ENCODE measurements at regions not wholly inside any gene's neighbourhood (a gene's known extent, or its start where the extent isn't known, plus 50 kb on each side); places are given as distances from the start of the nearest gene placed in this dataset.

GRCh38 chr3:78221300-78221699 lies 1181.4 kb downstream of the ROBO2 start:
- no peak overlapping the region for H2AFZ ChIP-seq
- H3K27ac ChIP-seq, result no peak overlapping the region
- H3K4me2 ChIP-seq (ENCODE audit: unreplicated experiment), result no peak overlapping the region
- 59 to 60% methylated on average over 2 of the region's 2 CpGs for WGBS, 2 experiments (ENCODE audit: low coverage in 1 of 2, low lambda C conversion rate in 2 of 2, missing lambda C conversion rate in 2 of 2)
- DNase-seq, result no peak
- TF ChIP-seq EZH2phosphoT487 (IDR thresholded peaks at IDR 0.05; ENCODE audit: insufficient read depth, low read depth) (no peak), EZH2 (IDR thresholded peaks at IDR 0.05; ENCODE audit: insufficient read depth, poor library complexity, severe bottlenecking) (no peak)
- H3K4me3 ChIP-seq, result no peak overlapping the region
- no peaks in the 10 kb centered on the region for H4K20me1 ChIP-seq (ENCODE audit: insufficient read depth)
- no peaks in the 10 kb centered on the region for H3K36me3 ChIP-seq (ENCODE audit: low read depth)
- H3K4me1 ChIP-seq (ENCODE audit: insufficient read depth), result no peaks in the 10 kb centered on the region
- no peaks in the 10 kb centered on the region for H3F3A ChIP-seq (ENCODE audit: insufficient read depth)
- H3K9ac ChIP-seq, result no peak overlapping the region
- no peaks in the 10 kb centered on the region; the same call in 1 of the 2 replicates for H3K9me2 ChIP-seq (ENCODE audit: insufficient read depth)
- no peaks in the 10 kb centered on the region for H3K9me3 ChIP-seq (ENCODE audit: low read depth)
- in situ Hi-C loops (cut with MboI), result no loop called here
- no peaks in the 10 kb centered on the region for H3K27me3 ChIP-seq (replicated peaks; ENCODE audit: insufficient read depth)
- H3K79me2 ChIP-seq (ENCODE audit: insufficient read depth), result no peaks in the 10 kb centered on the region

- Histone ChIP-seq H4K20me1 (ENCODE audit: insufficient read depth) (no peaks in the 10 kb centered on the region), H3K4me1 (ENCODE audit: insufficient read depth) (no peaks in the 10 kb centered on the region), H3K4me3 (no peak overlapping the region), H3K9ac (no peak overlapping the region), H3K9me3 (ENCODE audit: low read depth) (no peaks in the 10 kb centered on the region), H3K9me2 (ENCODE audit: insufficient read depth) (no peaks in the 10 kb centered on the region; the same call in 1 of the 2 replicates), H3F3A (ENCODE audit: insufficient read depth) (no peaks in the 10 kb centered on the region), H3K27me3 (replicated peaks; ENCODE audit: insufficient read depth) (no peaks in the 10 kb centered on the region), H3K27ac (no peak overlapping the region), H3K79me2 (ENCODE audit: insufficient read depth) (no peaks in the 10 kb centered on the region), H3K36me3 (ENCODE audit: low read depth) (no peaks in the 10 kb centered on the region), H3K4me2 (ENCODE audit: unreplicated experiment) (no peak overlapping the region), H2AFZ (no peak overlapping the region)
- TF ChIP-seq EZH2 (IDR thresholded peaks at IDR 0.05; ENCODE audit: insufficient read depth, poor library complexity, severe bottlenecking) (no peak), EZH2phosphoT487 (IDR thresholded peaks at IDR 0.05; ENCODE audit: insufficient read depth, low read depth) (no peak)
- in situ Hi-C loops (cut with MboI), result no loop called here
- DNase-seq, result peak; percentile 4
Observed at GRCh38 chr3:78221796-78222195, 1181.9 kb downstream of the ROBO2 start.

- peak overlapping the region; percentile 13; the same call in 1 of the 2 replicates for H2AFZ ChIP-seq
- no peaks in the 10 kb centered on the region for H3F3A ChIP-seq (ENCODE audit: insufficient read depth)
- no peak for DNase-seq
- H3K79me2 ChIP-seq (ENCODE audit: insufficient read depth), result no peaks in the 10 kb centered on the region
- no peak overlapping the region for H3K4me2 ChIP-seq (ENCODE audit: unreplicated experiment)
- no peaks in the 10 kb centered on the region for H3K9me2 ChIP-seq (ENCODE audit: insufficient read depth)
- H3K9ac ChIP-seq, result no peak overlapping the region
- H3K36me3 ChIP-seq (ENCODE audit: low read depth), result no peaks in the 10 kb centered on the region
- no peaks in the 10 kb centered on the region for H3K27me3 ChIP-seq (replicated peaks; ENCODE audit: insufficient read depth)
- no peaks in the 10 kb centered on the region for H3K9me3 ChIP-seq (ENCODE audit: low read depth)
- TF ChIP-seq EZH2 (IDR thresholded peaks at IDR 0.05; ENCODE audit: insufficient read depth, poor library complexity, severe bottlenecking) (no peak), EZH2phosphoT487 (IDR thresholded peaks at IDR 0.05; ENCODE audit: insufficient read depth, low read depth) (no peak)
- 0 out of 2 replicates have a peak, but pooled peaks cover 4% of the 10 kb centered on the region for H3K4me1 ChIP-seq (ENCODE audit: insufficient read depth)
- H3K4me3 ChIP-seq, result no peak overlapping the region
- no peaks in the 10 kb centered on the region for H4K20me1 ChIP-seq (ENCODE audit: insufficient read depth)
- in situ Hi-C loops (cut with MboI), result no loop called here
- H3K27ac ChIP-seq, result no peak overlapping the region
Observed at GRCh38 chr3:78235841-78236240, 1195.9 kb downstream of the ROBO2 start.

- Histone ChIP-seq H3K4me1 (ENCODE audit: insufficient read depth) (0 out of 2 replicates have a peak, but pooled peaks cover 4% of the 10 kb centered on the region), H4K20me1 (ENCODE audit: insufficient read depth) (no peaks in the 10 kb centered on the region), H3K9me3 (ENCODE audit: low read depth) (no peaks in the 10 kb centered on the region), H2AFZ (no peak overlapping the region), H3K4me2 (ENCODE audit: unreplicated experiment) (no peak overlapping the region), H3K36me3 (ENCODE audit: low read depth) (no peaks in the 10 kb centered on the region), H3K27ac (no peak overlapping the region), H3K4me3 (no peak overlapping the region), H3F3A (ENCODE audit: insufficient read depth) (no peaks in the 10 kb centered on the region), H3K27me3 (replicated peaks; ENCODE audit: insufficient read depth) (no peaks in the 10 kb centered on the region), H3K9ac (no peak overlapping the region), H3K9me2 (ENCODE audit: insufficient read depth) (no peaks in the 10 kb centered on the region), H3K79me2 (ENCODE audit: insufficient read depth) (no peaks in the 10 kb centered on the region)
- DNase-seq, result no peak
- in situ Hi-C loops (cut with MboI), result no loop called here
- no peak for TF ChIP-seq EZH2 (IDR thresholded peaks at IDR 0.05; ENCODE audit: insufficient read depth, poor library complexity, severe bottlenecking)
- no peak for TF ChIP-seq EZH2phosphoT487 (IDR thresholded peaks at IDR 0.05; ENCODE audit: insufficient read depth, low read depth)
- 33 to 36% methylated on average over 5 of the region's 5 CpGs for WGBS, 2 experiments (ENCODE audit: low coverage in 1 of 2, low lambda C conversion rate in 2 of 2, missing lambda C conversion rate in 2 of 2)
Observed at GRCh38 chr3:78238811-78239210, 1198.9 kb downstream of the ROBO2 start.

DNA sequence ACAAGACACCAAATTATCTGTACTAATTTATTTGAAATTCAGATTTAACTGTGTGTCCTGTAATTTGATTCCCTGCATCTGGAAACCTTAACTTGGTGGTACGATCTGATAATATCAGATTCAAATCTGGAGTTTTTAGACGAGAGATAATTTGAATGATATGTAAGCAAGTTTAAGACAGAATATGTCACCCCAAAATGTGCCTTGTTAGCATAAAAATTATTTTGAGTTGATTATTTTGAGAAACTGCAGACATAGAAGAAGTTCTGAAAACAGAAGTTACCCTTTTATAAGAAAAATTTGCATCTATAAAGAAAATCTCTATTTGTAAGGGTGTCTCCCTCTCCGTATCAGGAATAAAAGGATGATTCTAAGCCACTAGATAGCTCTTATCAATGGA lies 1202.8 kb downstream of the ROBO2 start:
- no peaks in the 10 kb centered on the region for H3K79me2 ChIP-seq (ENCODE audit: insufficient read depth)
- no peak overlapping the region for H3K4me3 ChIP-seq
- H3K36me3 ChIP-seq (ENCODE audit: low read depth), result no peaks in the 10 kb centered on the region
- H3K9me3 ChIP-seq (ENCODE audit: low read depth), result no peaks in the 10 kb centered on the region
- in situ Hi-C loops (cut with MboI), result no loop called here
- no peak overlapping the region for H3K9ac ChIP-seq
- 27 to 41% methylated on average over 3 of the region's 3 CpGs for whole genome bisulfite sequencing, 2 experiments (ENCODE audit: low coverage in 1 of 2, low lambda C conversion rate in 2 of 2, missing lambda C conversion rate in 2 of 2)
- no peak for DNase-seq
- no peaks in the 10 kb centered on the region for H4K20me1 ChIP-seq (ENCODE audit: insufficient read depth)
- H3F3A ChIP-seq (ENCODE audit: insufficient read depth), result no peaks in the 10 kb centered on the region
- no peak for TF ChIP-seq EZH2phosphoT487 (IDR thresholded peaks at IDR 0.05; ENCODE audit: insufficient read depth, low read depth)
- no peak for TF ChIP-seq EZH2 (IDR thresholded peaks at IDR 0.05; ENCODE audit: insufficient read depth, poor library complexity, severe bottlenecking)
- no peaks in the 10 kb centered on the region for H3K9me2 ChIP-seq (ENCODE audit: insufficient read depth)
- no peak overlapping the region for H3K4me2 ChIP-seq (ENCODE audit: unreplicated experiment)
- H3K4me1 ChIP-seq (ENCODE audit: insufficient read depth), result no peaks in the 10 kb centered on the region
- no peak overlapping the region for H3K27ac ChIP-seq
- H2AFZ ChIP-seq, result no peak overlapping the region
- H3K27me3 ChIP-seq (replicated peaks; ENCODE audit: insufficient read depth), result no peaks in the 10 kb centered on the region

Measured in GM23248 (cell line).